GM12892 (cell line): ENCODE measurements at regions not wholly inside any gene's neighbourhood (a gene's known extent, or its start where the extent isn't known, plus 50 kb on each side); places are given as distances from the start of the nearest gene placed in this dataset.

Experiments used
- DNase-seq: peaks from one replicate; pipeline ENCODE4 v3.0.0; 2011; ENCODE audit not compliant: insufficient read length
- FAIRE-seq: peaks from 2 replicates; lab custom pipeline; 2011; peaks lifted over from hg19 to GRCh38; lab: Jason Lieb, UNC
- POLR2A ChIP-seq: IDR thresholded peaks from 2 replicates; pipeline ENCODE4 v1.6.1; 2011; ENCODE audit warnings: low read depth, low read length, control low read depth
- POLR2AphosphoS5 ChIP-seq: IDR thresholded peaks from 2 replicates; pipeline ENCODE4 v1.6.1; 2011; ENCODE audit warnings: low read depth, low read length, control low read depth
- TAF1 ChIP-seq: IDR thresholded peaks from 2 replicates; pipeline ENCODE4 v1.6.1; 2011; ENCODE audit warnings: low read depth, mild to moderate bottlenecking, control low read depth, low read length, borderline replicate concordance

- TF ChIP-seq POLR2A (no peak), TAF1 (no peak), POLR2AphosphoS5 (no peak)
- FAIRE-seq (no peak), DNase-seq (no peak)
These were observed 169.1 kb downstream of the NDUFA10 start for GRCh38 chr2:239855863-239856587.

- FAIRE-seq (no peak), DNase-seq (no peak)
- TF ChIP-seq POLR2A (no peak), TAF1 (no peak), POLR2AphosphoS5 (no peak)
These were observed 170.5 kb downstream of the NDUFA10 start for GRCh38 chr2:239854596-239854995.

DNA sequence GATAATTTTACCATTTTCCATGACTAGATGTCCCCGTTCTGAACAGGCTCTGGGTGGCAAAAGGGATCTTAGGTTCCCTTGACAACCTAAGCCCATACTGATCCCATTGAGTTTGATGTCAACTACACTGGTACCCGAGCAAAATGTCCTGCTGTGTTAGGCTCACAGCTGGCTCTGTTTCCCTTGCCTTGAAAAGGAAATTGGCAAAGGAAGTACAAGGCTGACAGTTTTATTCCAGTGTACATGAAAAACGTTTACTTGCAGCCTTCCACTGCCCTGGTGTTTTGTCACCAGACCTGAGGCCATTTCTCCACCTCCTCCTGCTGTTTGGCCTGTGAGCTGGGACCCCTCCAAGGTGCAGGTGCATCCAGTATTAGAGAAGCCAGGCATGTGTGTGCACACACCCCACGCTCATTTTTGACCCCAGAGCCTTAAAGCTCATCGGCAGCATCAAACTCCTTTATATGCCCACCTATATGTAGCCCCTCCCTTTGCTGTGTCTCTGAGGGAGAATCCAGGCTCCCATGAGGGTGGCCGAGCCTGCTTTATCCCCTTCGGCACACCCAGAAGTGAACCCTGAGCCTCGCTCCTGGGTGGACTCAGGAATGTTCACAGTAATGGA, 171.3 kb downstream of the NDUFA10 start:
- FAIRE-seq (no peak), DNase-seq (no peak)
- no peak for TF ChIP-seq POLR2AphosphoS5
- TF ChIP-seq TAF1: no peak

DNA sequence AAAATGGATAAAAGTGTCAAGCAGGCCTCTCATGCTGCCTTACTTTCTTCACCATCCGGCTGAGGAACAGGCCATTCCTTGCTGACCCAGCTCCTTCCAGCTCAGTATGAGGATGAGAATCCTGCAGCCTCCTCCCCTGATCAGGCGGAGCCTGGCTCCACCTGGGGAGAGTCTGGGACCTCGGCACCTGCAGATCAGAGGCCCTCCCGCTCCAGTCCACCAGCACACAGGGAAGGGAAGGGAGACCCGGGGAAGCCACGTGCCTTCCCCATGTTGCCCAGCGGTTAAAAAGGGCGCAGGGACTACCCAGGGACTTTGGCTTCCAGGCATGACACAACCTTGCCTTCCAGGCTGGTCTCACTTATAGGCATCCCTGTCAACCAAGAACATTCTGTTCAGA, 172.0 kb downstream of the NDUFA10 start:
- FAIRE-seq (no peak), DNase-seq (no peak)
- TF ChIP-seq TAF1 (no peak), POLR2A (no peak), POLR2AphosphoS5 (no peak)

DNA sequence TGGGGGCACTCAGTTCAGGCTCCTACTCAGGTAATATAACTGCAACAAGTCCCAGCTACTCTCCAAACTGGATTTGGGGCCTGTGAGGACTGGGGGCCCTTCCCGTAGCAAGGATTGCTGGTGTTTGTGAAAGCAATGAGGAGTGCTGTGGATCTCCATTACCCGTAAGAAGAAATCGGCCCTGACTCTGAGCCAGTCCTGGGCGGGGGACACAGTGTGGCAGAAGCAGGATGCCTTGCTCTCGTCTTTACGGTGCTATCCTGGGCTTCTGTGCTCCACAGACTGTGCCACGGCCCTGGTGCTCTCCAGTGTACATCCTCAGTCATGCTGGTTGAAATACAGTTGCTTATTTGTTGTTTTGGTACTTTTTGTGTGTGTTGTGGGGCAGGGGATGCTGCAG, 172.9 kb downstream of the NDUFA10 start:
- no peak for FAIRE-seq
- no peak for TF ChIP-seq POLR2AphosphoS5
- TF ChIP-seq POLR2A: no peak
- TF ChIP-seq TAF1: no peak

GRCh38 chr2:239846789-239847676, 178.1 kb downstream of the NDUFA10 start:
- DNase-seq (no peak), FAIRE-seq (no peak)
- TF ChIP-seq TAF1: no peak
- no peak for TF ChIP-seq POLR2AphosphoS5
- TF ChIP-seq POLR2A: no peak

More for the DNA sequence above, 172.9 kb downstream of the NDUFA10 start:
- no peak for DNase-seq

DNA sequence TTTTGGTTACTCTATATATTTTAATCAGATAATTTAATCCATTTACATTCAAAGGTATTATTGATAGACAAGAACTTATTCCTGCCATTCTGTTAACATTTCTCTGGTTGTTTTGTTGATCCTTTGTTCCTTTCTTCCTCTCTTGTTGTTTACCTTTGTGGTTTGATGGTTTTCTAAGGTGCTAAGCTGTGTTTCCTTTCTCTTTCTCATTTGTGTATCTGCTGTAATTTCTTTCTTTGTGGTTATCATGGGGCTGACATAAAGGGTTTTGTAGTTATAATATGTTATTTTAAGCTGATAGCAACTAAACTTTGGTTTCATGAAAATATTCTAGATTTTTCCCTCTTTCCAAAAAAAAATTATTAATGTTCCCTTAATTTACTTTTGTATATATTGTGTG, 179.2 kb downstream of the NDUFA10 start:
- no peak for DNase-seq
- FAIRE-seq: no peak
- no peak for TF ChIP-seq TAF1
- TF ChIP-seq POLR2AphosphoS5: no peak
- no peak for TF ChIP-seq POLR2A

DNA sequence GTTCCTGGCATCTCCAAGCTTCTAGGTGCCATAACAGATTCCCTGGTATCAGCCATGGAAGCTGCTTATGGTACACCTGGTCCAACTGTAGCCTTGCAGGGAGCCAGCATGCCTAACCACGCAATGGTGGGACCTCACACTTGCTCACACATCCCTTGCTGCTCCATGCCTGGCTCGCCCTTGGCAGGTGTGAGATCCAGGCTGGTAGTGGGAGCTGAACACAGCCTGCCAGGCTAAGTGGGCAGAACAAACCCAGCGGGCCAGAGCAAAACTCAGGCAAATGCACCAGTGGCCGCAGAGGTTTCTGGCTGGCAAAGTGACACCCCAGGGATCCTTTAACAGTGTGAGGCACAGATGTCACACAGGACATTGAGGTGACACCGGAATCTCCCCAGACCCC, 185.8 kb downstream of the NDUFA10 start:
- DNase-seq (no peak), FAIRE-seq (no peak)
- TF ChIP-seq POLR2A (no peak), TAF1 (no peak), POLR2AphosphoS5 (no peak)

DNA sequence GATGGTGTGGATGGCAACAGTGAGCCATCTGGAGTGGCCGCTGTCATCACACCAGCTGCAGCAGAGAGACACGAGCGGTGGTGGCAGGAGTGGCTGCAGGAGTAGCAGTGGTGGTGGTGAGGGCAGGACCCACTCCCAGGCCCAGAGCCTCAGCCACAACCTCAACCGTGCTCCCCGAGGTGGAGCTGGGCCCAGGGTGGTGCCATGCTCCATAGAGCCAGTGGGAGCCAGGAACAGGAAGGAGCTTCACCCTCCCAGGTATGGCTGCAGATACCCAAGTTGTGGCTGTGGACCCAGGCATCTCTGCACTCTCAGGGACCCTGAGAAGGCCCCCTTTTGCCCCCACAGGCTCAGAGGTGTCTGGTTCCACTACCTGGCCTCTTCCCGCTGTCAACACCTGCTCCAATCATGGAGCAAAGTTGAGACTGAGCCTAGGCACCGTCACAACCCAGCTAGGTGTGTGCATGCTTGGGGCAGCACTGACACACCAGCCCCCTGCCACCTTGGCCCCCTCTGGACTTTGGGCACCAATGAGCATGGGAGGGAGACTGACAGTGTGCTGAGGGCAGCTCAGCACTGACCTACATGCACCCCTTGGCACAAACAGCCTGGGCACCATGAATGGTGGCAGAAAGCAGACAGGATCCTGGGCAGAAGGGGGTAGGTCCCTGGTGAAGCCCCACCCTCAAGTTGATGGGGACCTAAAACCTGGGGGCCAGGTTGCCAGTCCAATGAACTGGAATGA, 188.9 kb downstream of the NDUFA10 start:
- DNase-seq (no peak), FAIRE-seq (no peak)
- TF ChIP-seq POLR2A (no peak), POLR2AphosphoS5 (no peak), TAF1 (no peak)

DNA sequence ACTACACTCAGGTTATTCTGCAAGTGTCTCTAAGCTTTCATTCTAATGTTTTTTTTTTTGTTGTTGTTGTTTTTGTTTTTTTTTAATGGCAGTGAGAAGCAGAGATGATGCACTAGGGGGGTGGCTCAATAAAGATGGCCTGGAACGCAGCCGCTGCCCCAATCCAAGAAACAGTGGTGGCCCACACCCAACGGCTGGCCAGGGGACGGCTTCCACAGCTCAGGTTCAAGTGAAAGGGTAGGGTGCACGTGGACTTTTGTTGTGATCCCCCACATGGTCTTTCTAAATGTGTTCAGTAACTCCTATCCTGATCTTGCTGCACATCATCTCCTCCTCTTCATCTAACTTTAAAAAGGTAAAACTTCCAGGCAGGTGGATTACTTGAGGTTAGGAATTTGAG, 190.1 kb downstream of the NDUFA10 start:
- DNase-seq (no peak), FAIRE-seq (no peak)
- TF ChIP-seq TAF1 (no peak), POLR2A (no peak), POLR2AphosphoS5 (no peak)

DNA sequence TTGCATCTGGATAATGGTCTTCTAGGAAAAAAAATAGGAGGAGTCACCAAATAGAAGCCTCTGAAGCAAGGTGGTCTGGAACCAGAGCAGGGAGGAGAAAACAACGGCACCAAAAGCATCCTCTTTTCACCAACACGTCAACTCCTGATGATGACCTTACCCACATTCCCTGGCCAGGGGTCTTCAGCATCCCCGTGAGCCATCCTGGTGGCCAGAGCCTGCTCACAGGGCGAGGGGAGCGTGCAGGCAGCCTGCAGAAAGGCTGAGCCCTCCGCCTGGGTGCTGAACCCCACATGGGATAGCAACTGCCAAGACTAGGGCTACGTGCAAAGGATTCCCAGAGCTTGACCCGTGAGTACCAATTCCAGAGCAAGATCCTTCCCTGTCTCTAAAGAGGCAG, 191.0 kb downstream of the NDUFA10 start:
- DNase-seq (no peak), FAIRE-seq (no peak)
- TF ChIP-seq TAF1 (no peak), POLR2A (no peak), POLR2AphosphoS5 (no peak)
